ENCODE measurements at regions not wholly inside any gene's neighbourhood (a gene's known extent, or its start where the extent isn't known, plus 50 kb on each side); places are given as distances from the start of the nearest gene placed in this dataset.

GRCh38 chr6:79802657-79803300 lies 144.6 kb downstream of the ELOVL4 start:
- H3K4me3 ChIP-seq (ENCODE audit: low read depth, low read length): no peak overlapping the region
- no peak for DNase-seq (ENCODE audit: low read depth)
- TF ChIP-seq CTCF (IDR thresholded peaks at IDR 0.05; ENCODE audit: control insufficient read depth, extremely low read depth, insufficient read depth): no peak

GRCh38 chr6:79801362-79801761 lies 146.0 kb downstream of the ELOVL4 start:
- no peak overlapping the region for H3K4me3 ChIP-seq (ENCODE audit: low read depth, low read length)
- no peak for TF ChIP-seq CTCF (IDR thresholded peaks at IDR 0.05; ENCODE audit: control insufficient read depth, extremely low read depth, insufficient read depth)
- DNase-seq (ENCODE audit: low read depth): no peak

- no peak for TF ChIP-seq CTCF (IDR thresholded peaks at IDR 0.05; ENCODE audit: control insufficient read depth, extremely low read depth, insufficient read depth)
- no peak overlapping the region for H3K4me3 ChIP-seq (ENCODE audit: low read depth, low read length)
- DNase-seq (ENCODE audit: low read depth): no peak
Measured at GRCh38 chr6:79798841-79799240, 148.5 kb downstream of the ELOVL4 start.

GRCh38 chr6:79797912-79798311 lies 149.4 kb downstream of the ELOVL4 start:
- no peak for TF ChIP-seq CTCF (IDR thresholded peaks at IDR 0.05; ENCODE audit: control insufficient read depth, extremely low read depth, insufficient read depth)
- DNase-seq (ENCODE audit: low read depth): no peak
- no peak overlapping the region for H3K4me3 ChIP-seq (ENCODE audit: low read depth, low read length)

GRCh38 chr6:79797163-79797764 lies 150.1 kb downstream of the ELOVL4 start:
- no peak overlapping the region for H3K4me3 ChIP-seq (ENCODE audit: low read depth, low read length)
- no peak for TF ChIP-seq CTCF (IDR thresholded peaks at IDR 0.05; ENCODE audit: control insufficient read depth, extremely low read depth, insufficient read depth)
- no peak for DNase-seq (ENCODE audit: low read depth)

- DNase-seq (ENCODE audit: low read depth): no peak
- no peak overlapping the region for H3K4me3 ChIP-seq (ENCODE audit: low read depth, low read length)
- TF ChIP-seq CTCF (IDR thresholded peaks at IDR 0.05; ENCODE audit: control insufficient read depth, extremely low read depth, insufficient read depth): no peak
Measured at GRCh38 chr6:79796197-79796596, 151.2 kb downstream of the ELOVL4 start.

GRCh38 chr6:79789896-79790295 lies 157.5 kb downstream of the ELOVL4 start:
- no peak for TF ChIP-seq CTCF (IDR thresholded peaks at IDR 0.05; ENCODE audit: control insufficient read depth, extremely low read depth, insufficient read depth)
- H3K4me3 ChIP-seq (ENCODE audit: low read depth, low read length): no peak overlapping the region
- DNase-seq (ENCODE audit: low read depth): no peak
